Activated CD4-positive, alpha-beta T cell treated with anti-CD3 and anti-CD28 coated beads, Interleukin-2, Interleukin-4, amounts not matched to agents 100 ng/mL and 50 ng/mL, durations not matched to agents 16 hours and 8 hours (primary cell): ENCODE measurements at regions not wholly inside any gene's neighbourhood (a gene's known extent, or its start where the extent isn't known, plus 50 kb on each side); places are given as distances from the start of the nearest gene placed in this dataset.

ENCODE experiments used
- DNase-seq: peaks from one replicate; pipeline ENCODE4 v3.0.0-alpha.2; 2020; ENCODE audit warnings: low spot score

DNA sequence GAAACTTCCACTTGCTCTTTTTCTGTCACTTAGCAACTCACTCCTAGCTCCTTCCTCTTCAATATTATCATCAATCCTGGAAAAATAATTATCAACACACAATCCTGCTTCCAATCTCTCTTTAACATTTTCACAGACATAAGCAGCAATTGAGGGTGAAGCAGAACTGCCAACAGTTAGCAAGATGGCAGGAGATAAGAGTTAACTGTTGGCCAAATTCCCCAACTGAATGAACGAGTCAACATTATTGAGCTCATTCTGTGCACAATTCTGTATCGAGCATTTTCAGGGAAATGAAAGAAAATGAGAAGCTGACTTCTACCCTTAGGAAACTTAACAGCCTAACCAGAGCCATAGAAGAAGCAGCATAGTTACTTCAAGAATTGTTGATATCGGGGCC lies 152.0 kb downstream of the KCNA5 start:
- no peak for DNase-seq

DNA sequence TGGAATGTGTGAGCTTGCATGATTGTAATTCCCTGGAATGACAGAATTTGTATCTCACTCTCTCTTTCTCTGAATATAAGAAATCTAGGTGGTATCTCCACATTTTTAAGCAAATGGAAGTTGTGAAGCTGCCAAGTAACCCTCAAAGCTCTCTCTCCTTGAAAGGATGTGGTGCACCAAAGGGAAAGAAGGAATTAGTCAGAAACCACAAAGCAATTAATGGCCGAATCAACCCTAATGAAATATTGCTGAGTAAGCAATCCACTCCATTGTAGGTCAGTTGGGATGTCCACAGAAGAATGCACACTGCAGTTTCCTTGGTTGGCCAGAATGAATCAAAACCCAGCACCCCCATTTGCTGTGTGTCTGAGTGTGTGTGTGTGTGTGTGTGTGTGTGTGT lies 153.5 kb downstream of the KCNA5 start:
- no peak for DNase-seq

DNA sequence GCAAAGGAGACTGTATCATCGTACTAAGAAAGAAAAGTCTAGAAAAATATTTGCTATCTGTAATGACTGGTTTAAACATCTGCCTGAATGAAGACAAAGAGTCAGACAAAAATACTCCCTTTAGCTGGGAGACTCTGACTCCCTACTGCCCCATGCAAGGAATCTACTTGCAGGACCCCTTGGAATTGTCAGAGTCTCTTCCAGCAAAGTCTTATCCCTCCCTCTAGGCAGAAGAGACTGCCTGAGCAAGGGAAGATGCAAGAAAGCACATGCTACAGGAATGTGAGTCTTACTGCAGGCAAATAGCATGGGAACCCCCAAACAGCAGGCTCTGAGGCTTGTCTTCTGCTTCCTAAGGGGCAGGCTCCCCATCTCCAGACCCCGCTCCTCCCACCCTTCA lies 154.0 kb downstream of the KCNA5 start:
- no peak for DNase-seq

DNA sequence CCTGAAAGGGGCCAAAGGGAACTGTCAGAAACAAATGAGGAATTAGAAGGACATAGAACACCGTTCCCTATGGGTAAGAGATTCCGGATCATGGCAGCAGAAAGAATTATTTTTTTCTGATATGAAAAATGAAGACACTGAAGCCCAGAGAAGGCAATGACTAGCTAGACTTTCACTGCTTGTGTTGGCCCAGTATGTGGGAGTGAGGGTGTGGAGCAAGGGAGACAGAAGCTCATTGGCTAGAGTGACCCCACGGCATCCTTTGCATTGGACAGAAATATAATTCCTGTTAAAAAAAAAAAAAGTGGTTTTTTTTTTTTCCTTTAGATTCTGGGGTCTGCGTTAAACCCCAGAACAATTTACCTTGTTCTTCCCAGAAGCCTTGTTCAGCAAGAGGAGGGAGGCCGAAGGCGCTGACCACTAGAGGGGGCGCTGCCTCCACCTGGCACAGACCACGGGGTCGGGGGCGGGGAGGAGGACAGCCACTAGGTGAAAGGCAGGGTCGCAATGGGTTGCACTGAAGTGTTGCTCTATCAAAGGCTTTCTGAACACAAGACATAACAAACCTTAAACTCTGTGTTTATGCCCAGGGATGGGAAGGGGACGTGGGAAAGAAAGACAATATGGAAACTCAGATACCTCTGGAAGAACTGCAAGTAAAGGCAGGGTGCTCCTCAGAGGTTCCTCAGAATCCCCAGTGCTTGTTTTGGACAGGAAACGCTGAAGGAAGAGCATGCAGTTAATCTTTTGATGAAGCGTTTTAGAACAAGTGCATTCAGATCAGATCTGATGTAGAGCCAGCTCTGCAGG lies 156.8 kb downstream of the KCNA5 start:
- DNase-seq, result no peak

DNA sequence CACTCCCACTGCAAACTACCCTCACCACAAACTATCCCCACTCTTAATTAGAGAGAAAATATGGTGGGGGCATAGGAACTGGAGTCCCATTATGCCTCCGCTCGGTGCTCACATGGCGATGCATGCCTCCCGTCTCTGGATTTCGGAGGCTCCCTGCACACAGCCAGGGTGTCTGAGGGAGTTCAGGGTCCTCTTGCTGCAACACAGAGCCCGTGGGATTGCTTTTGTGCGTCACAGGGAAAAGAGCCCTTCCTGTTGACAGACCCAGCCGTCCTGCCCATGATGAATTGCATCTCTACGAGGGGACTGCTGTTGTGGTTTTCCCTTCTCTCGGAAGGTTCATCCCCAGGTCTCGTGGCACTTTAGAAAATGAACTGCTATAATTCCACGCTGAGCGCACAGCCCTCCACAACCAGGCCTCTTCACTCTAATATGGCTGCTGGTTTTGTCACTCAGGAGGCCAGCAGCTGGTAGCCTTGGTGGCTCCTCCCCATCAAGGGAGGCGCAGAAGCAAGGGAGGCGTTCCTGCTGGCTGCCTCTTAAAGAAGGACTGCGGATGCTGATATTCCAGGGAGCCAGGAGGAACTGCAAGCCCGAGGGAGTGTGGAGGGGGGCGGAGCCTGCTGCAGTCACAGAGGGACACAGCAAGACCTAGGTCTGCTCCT lies 158.0 kb downstream of the KCNA5 start:
- no peak for DNase-seq

DNA sequence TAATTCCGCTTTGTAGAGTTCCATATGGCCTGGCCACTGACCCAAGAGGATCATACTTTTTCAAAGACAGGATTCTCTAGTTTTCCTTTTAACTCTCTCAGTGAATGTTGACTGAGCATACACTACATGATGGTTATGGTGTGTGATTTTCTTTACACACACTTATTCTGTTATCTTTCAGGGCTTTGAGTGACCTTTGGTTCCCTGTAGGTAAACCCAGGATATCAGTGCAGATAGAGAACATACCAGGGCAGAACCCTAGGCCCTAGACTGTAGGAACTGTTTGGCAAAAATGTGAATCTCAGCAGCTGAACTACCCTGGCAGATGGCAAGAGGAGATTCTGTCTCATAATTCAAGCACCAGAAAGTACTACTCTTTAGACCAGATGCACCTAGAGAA lies 159.6 kb downstream of the KCNA5 start:
- no peak for DNase-seq

DNA sequence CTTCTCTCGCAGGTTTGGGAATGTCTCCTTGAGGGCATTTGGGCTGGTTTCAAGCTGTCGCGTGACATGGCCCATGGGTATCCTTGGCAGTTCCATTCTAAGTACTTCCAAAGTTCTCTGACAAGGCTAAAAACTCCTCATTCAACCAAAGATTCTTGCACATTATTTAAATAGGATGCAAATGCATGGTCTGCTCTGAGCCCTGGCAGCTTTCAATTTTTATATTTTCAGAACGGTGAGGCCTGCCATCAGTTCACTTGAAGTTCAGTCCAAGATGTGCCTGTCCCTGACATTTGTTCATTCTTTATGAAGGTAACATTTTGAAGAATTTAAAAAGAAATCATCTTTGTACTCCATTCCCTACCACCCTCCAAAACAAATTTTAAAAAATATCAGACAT lies 160.0 kb downstream of the KCNA5 start:
- DNase-seq, result no peak

DNA sequence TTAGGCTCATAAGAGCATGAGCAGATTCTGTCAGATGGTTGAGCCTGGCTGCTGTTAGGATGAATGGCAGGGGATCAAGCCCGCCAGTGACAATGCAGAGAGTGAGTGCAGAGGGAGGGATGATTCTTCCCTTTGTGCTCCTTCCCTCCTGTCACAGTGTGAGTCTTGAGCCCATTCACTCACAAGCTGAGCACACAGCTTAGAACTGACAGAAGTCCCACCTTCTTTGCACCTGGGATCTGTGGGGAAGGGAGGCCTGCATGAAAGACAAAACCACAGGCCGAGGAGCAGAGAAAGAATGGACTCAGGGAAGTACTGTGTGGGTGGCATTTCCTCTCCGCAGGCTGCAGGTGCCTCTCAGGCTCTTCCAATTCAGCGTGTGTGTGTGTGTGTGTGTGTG lies 160.6 kb downstream of the KCNA5 start:
- no peak for DNase-seq

DNA sequence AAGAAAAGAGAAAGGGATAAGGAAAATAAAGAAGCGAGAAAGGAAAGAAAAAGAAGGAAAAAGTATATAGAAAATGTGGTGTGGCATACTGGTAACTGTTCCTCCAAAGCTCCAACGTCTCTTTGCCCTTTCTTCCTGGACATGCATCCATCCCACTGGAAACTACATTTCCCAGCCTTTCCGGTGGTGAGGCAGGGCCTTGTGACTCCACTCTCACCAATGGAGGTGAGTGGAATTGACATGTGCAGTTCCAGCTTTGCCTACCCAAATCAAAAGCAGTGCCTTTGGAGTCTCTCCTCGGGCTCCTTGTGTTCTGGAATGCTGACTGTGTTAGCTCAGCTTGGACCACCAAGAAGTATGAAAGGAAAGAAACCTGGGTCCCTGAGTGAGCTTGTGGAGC lies 161.2 kb downstream of the KCNA5 start:
- DNase-seq, result no peak

DNA sequence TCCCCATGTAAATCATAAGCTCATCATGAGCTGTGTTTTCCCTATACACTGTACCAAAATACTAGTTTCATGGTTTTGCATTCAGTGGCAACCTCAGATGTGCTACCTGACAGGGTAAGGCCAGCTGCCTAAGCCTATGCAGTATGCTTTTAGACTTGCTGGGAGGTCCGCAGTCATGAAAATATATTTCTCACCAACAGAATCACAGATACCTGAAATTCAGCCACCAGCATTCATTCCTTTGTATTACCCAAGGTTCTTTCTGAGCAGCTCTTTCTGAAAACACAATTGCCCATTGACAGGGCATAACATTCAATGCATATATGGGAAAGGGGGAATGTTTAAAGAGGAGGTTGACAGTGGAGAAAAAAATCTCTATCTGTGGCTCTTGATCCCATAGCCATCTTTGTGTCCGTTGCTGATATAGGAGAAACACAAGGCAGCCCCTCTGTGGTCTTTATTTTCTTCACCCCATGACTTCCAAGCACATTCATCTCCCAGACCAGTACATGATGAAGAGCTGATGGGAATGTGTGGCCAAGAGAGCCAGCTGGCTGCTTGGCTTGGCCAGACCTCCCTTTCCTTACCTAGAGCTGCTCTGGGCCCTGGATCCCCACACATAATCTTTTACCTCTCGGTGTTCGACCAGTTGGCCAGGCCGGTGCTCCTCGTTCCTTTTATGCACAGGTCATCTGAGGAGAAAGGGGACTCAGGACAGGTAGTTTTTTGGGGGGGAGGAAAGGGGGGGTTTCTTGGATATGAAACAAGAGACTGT lies 162.9 kb downstream of the KCNA5 start:
- no peak for DNase-seq

DNA sequence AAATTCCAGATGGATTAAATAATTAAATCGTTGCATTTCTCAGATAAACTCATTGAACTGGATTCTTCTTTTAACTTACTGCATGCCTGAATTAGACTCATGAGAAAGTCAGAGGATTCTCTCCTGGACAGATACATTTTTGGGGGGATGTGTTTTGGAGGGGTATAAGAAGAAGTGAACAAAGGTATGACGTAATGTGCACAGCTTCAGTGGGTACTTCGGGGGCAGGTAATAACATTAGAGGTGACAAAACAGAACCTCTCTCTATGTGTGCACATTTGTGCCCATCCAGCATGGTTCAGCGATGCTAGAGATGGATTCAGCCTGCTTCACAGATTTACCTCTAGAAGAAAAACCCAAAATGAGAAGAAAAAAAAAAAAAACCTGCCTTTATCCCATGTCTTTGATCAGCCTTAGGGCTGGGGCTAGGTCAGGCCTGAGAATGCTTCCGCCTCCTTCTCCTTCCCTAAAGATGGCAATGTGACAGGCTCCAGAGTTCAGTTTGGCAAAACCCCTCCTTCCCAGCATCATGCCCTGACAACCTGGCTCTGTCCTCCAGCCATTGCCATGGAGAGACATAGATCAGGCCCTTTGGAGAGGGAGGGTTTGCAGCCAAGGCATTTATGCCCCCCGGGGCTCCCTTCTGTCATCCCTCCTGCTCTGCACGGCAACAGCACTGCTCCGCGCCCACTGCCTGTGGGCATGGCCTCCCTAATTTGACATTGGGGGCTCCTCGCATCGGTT lies 166.7 kb downstream of the KCNA5 start:
- no peak for DNase-seq

DNA sequence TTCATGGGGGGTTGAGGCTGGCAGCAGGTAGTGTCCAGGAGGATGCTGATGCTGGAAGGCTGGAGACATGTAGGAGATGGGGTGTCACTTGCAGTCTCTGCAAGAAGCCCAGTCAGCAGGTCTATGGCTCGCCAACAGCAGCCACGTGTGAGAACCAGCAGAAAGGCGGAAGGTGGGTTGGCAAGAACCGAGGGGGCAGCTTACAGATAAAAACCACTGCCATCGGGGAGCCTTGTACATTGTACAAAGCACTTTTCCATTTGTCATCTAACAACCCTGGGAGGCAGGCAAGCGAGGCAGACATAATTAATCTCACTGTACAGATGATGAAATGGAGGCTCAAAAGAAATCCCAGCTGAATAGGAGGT lies 167.2 kb downstream of the KCNA5 start:
- no peak for DNase-seq

DNA sequence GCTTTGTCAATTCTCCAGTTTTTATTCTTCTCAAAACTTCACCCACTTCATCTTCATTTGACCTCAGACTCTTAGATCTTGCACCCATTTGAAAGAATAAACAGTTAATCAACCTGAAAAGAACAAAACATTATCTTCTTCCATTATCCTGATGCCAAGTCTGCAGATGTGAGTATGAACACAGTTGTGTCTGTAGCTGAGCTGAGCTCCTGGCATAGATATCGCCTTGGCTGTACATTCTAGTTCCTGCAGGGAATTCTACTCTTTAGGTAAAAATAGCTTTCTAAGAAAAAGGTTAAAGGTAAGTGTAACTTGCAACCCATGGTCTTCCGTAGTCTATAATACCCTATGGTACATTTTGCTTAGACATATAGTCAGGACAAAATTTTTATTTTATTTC lies 169.7 kb downstream of the KCNA5 start:
- no peak for DNase-seq

DNA sequence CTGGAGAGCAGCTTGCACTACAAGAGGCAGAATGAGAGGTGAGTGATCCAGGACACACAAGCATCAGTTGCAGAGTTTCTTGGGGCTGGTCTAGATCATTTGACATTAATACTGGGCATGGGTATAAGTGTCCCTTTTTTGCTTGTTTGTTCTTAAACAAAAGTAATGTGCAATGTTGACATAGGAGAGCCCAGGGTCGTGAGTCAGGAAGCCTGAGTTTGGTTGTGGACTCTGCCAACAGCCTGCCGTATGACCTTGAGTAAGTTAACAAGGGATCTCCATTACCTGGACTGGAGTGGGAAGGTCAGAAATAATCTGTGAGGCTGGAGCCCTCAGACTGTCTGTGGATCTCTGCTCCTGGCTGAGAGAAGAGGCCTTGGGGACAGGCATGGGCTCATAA lies 170.3 kb downstream of the KCNA5 start:
- DNase-seq, result no peak

DNA sequence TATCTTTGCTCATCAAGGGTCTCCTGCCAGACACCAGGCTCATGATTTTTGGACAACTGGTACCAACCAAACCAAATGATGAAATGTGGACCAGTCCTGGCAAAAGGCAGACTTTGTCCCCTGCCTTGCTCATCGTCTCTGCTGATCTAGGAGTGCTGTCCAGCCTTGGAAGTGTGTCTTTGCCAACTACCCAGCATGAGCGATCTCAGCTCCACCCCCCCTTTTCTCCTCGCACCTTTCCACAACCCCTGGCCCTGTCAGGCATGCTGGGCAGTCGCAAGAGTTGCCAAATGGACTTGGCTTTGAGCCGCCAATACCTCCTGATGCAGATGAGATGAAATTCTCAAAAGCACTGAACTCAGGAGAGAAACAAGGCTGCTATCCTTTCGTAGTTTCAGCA lies 174.3 kb downstream of the KCNA5 start:
- no peak for DNase-seq

DNA sequence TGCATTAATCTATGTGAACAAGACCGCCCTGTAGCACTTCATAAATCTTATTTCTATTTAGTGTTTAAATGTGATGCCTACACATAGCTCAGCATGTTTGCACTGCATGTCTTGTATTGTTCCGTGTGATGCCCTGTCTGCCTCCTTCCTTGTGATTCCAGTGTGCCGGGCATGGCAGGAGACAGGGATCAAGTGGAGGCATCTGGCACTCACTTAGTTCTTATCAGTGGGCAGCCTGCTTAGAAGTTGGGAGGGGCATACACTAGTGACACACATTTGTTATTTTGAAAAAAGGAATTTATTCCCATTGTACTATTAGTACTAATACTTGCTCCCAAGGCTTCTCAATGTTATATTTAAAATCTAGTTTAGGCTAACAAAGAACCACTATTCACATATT lies 176.4 kb downstream of the KCNA5 start:
- DNase-seq, result no peak

DNA sequence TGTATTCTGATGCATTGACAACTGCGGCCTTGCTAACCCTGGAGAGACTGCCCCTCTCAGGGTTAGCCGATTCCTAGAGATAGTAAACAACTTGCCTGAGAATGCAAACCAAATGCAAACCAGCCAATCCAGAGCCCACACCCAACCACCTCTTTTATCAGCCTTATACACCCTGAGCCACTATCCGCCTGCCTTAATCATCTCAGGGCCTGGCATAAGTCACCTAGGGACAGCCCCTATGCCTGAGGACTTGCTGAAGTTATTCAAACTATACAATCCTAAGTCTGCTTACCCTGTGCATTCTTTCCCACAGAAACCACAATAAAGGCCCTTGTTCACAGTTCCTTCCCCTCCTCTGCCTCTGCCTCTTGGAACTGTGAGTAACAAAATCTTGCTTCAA lies 177.2 kb downstream of the KCNA5 start:
- peak; percentile 23 for DNase-seq

DNA sequence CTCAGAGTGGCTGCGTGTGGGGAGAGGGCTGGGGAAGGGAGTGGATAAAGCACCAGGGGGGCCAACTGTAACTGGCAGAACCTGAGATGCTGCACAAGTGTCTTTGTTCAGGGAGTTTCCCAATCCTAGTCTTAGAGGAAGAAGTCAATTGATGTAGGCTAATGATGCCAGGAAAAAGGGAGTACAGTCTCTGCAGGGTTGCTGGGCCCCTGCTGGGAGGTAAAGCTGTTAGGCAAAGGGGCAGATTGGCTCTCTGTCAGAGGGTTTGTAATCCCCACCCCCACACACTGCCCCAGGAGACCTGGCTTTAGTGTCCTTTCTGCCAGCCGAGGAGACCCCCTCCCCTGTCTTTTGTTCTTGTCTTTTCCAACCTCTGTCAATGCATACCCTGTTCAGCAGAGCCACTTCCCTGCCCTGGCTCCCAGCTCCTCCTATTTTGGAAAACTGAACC lies 178.4 kb downstream of the KCNA5 start:
- no peak for DNase-seq

DNA sequence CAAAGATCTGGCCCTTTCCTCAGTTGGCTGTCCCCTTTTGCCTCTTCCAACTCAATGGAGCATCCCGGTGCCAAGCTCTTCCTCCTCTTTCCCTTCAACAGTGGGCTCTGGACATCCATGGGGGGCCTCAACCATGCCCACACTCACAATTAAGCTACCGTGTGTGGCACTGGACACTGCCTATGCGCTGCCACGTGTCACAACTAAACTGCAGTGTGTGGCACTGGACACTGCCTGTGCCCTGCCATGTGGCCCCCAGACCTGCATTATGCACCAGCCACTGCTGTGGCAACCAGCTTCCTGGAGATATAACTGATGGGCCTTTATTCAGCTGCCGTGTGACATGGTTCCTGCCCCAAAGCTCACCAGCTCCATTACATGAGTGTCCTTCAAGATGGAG lies 179.1 kb downstream of the KCNA5 start:
- no peak for DNase-seq

DNA sequence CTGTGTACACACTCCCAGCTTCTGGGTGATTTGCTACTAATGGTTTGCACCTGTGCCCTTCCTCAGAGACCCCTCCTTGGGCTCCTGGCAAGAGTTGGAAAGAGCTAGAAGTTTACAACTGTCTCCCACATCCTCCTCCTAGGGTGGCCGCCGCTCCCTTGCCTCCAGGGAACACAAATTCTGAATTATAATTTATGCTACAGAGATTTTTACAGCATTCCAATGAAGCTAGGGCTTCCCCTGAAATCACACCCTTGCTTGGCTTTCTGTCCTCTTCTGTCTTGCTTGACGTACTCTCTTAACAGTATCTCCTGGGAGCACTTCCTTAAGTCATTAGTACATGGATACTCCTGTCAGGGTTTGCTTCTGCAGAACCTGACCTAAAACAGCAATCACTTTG lies 180.2 kb downstream of the KCNA5 start:
- no peak for DNase-seq

DNA sequence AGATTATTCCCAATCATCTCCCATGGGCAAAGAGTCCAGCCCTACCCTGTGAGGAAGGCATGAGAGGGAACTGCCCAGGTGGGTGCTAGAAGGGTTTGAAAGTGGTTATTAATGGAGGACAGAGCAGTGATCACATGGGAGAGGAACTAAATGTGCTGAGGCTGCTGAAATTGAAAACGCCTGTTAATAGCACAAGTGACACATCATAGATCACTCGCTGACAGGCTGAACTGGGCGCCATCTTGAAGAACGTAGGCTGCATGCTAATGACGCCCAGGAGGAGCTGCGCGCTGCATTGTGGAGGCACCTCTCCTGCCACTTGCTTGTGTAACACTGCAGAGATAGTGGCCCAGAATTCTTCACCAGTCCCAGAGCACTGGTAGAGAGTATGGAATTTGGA lies 182.9 kb downstream of the KCNA5 start:
- no peak for DNase-seq

DNA sequence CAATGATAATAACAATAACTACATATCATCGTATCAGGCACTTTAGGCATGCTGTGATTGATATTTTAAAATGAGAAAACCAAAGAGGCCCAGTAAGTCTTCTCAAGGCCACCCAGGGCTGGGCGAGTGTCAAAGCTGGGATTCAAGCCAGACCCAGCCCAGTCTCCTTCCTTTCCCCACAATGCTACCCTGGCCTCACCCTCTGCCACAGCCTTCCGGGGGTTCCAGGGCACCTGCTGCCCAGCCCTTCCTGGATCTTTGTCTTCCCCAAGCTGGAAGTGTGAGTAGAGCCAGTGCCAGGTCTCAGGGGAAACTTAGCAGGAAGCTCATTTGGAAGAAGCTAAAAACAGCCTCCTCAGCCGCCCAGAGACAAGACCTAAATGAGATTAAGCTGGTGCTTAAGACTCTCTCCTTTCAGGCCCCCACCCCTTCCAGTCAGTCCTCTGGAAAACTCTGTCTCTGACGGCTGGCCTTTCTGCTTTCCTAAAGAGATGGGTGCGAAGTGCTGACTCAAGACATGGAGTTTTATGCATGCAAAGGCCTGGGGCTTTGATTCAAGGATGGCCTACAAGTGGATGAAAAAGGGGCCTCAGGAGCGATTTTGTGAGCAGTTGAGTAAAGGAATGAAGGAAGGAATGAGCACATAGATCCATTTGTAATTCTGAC lies 184.2 kb downstream of the KCNA5 start:
- DNase-seq, result no peak
